ENCODE measurements at regions not wholly inside any gene's neighbourhood (a gene's known extent, or its start where the extent isn't known, plus 50 kb on each side); places are given as distances from the start of the nearest gene placed in this dataset.

GRCh38 chr17:17417718-17418181, 59.0 kb upstream of the MED9 start:
- DNase-seq (ENCODE audit: low read depth), result no peak

- DNase-seq (ENCODE audit: low read depth), result no peak
These were observed 57.6 kb upstream of the MED9 start for GRCh38 chr17:17419166-17419565.

- DNase-seq (ENCODE audit: low read depth), result no peak
These were observed 57.2 kb upstream of the MED9 start for GRCh38 chr17:17419631-17420030.

- DNase-seq (ENCODE audit: low read depth), result no peak
These were observed 56.7 kb upstream of the MED9 start for GRCh38 chr17:17420082-17420481.

- no peak for DNase-seq (ENCODE audit: low read depth)
These were observed 56.1 kb upstream of the MED9 start for GRCh38 chr17:17420561-17421269.

GRCh38 chr17:17421346-17422216, 55.2 kb upstream of the MED9 start:
- no peak for DNase-seq (ENCODE audit: low read depth)

GRCh38 chr17:17422217-17422610, 54.6 kb upstream of the MED9 start:
- no peak for DNase-seq (ENCODE audit: low read depth)

GRCh38 chr17:17422641-17423040, 54.2 kb upstream of the MED9 start:
- no peak for DNase-seq (ENCODE audit: low read depth)

GRCh38 chr17:17423656-17424055, 53.1 kb upstream of the MED9 start:
- no peak for DNase-seq (ENCODE audit: low read depth)

- no peak for DNase-seq (ENCODE audit: low read depth)
These were observed 52.2 kb upstream of the MED9 start for GRCh38 chr17:17424552-17424951.

- DNase-seq (ENCODE audit: low read depth), result no peak
These were observed 51.8 kb upstream of the MED9 start for GRCh38 chr17:17425005-17425404.

GRCh38 chr17:17425591-17425990, 51.2 kb upstream of the MED9 start:
- DNase-seq (ENCODE audit: low read depth), result no peak

GRCh38 chr17:17426184-17426583, 50.6 kb upstream of the MED9 start:
- no peak for DNase-seq (ENCODE audit: low read depth)

Measured in HS-27A (cell line).